ENCODE measurements at regions not wholly inside any gene's neighbourhood (a gene's known extent, or its start where the extent isn't known, plus 50 kb on each side); places are given as distances from the start of the nearest gene placed in this dataset.

DNA sequence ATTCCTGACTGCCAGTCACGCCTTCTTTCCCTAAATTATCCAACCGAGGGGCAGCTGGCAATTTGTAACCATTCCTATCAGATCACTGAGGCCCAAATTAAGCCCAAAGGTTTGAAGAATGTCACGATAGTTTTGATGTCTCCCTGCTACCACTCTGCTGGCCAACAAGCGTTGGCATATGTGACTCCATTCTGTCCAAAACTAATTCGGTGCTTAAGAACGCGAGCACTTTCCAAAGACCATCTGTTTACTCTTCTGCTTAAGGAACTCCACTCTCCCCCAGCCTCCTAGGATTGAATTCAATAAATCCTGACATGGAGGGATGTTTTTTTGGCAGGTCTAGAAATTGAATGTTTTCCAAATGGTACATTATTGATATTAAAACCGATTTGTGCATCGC is 131.5 kb upstream of the CTBP2 start:
- TF ChIP-seq, protein P1, sequence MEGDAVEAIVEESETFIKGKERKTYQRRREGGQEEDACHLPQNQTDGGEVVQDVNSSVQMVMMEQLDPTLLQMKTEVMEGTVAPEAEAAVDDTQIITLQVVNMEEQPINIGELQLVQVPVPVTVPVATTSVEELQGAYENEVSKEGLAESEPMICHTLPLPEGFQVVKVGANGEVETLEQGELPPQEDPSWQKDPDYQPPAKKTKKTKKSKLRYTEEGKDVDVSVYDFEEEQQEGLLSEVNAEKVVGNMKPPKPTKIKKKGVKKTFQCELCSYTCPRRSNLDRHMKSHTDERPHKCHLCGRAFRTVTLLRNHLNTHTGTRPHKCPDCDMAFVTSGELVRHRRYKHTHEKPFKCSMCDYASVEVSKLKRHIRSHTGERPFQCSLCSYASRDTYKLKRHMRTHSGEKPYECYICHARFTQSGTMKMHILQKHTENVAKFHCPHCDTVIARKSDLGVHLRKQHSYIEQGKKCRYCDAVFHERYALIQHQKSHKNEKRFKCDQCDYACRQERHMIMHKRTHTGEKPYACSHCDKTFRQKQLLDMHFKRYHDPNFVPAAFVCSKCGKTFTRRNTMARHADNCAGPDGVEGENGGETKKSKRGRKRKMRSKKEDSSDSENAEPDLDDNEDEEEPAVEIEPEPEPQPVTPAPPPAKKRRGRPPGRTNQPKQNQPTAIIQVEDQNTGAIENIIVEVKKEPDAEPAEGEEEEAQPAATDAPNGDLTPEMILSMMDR (IDR thresholded peaks at IDR 0.05; ENCODE audit: low read depth, low read length) = no peak
- H3K4me3 ChIP-seq (replicated peaks in 1 of 2; ENCODE audit: low read depth in 2 of 2, low read length in 2 of 2) = no peak overlapping the region
- DNase-seq (ENCODE audit: low read depth in 2 of 2) = no peak

DNA sequence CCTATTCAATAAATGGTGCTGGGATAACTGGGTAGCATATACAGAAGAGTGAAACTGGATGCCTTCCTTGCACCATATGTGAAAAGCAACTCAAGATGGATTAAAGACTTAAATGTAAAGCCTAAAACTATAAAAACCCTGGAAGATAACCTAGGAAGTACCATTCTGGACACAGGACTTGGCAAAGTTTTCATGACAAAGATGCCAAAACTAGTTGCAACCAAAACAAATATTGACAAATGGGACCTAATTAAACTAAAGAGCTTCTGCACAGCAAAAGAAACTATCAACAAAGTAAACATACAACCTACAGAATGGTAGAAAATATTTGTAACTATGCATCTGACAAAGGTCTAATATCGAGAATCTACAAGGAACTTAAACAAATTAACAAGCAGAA is 129.1 kb upstream of the CTBP2 start:
- H3K4me3 ChIP-seq (replicated peaks in 1 of 2; ENCODE audit: low read depth in 2 of 2, low read length in 2 of 2) = no peak overlapping the region
- TF ChIP-seq, protein P1 (IDR thresholded peaks at IDR 0.05; ENCODE audit: low read depth, low read length) = no peak
- DNase-seq (ENCODE audit: low read depth in 2 of 2) = no peak

DNA sequence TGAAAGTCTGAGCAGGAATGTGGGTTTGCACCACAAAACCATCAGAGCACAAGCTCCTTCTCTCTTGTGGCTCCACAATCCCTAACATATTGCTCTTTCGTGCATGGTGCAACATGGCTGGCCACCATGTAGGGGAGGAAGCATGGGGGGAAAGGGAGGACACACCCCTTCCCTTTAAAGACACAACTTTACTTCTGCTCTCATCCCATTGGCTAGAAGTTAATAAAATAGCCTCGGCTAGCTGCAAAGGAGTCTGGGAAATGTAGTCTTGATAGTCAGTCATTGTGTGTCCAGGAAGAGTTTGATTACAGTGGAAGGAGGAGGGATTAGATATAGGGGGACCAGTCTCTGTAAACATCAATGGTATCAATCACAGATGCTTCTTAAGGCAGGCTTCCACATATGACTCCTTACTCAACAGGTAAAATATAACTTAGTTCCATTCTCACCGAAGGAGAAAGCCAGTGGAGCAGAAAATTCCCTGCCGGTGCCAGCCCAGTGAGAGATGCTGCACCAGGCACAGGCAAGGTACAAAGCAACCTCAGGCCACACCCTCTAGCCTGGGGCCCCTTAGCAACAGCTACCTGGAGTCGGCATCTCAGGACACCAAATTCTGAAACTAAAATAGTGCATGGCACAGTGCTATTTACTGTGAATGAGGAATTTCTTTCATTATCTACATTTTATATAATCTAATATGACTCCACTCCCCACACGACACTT is 124.7 kb upstream of the CTBP2 start:
- TF ChIP-seq, protein P1 (IDR thresholded peaks at IDR 0.05; ENCODE audit: low read depth, low read length) = no peak
- no peak for DNase-seq (ENCODE audit: low read depth in 2 of 2)
- H3K4me3 ChIP-seq (replicated peaks in 1 of 2; ENCODE audit: low read depth in 2 of 2, low read length in 2 of 2) = no peak overlapping the region

DNA sequence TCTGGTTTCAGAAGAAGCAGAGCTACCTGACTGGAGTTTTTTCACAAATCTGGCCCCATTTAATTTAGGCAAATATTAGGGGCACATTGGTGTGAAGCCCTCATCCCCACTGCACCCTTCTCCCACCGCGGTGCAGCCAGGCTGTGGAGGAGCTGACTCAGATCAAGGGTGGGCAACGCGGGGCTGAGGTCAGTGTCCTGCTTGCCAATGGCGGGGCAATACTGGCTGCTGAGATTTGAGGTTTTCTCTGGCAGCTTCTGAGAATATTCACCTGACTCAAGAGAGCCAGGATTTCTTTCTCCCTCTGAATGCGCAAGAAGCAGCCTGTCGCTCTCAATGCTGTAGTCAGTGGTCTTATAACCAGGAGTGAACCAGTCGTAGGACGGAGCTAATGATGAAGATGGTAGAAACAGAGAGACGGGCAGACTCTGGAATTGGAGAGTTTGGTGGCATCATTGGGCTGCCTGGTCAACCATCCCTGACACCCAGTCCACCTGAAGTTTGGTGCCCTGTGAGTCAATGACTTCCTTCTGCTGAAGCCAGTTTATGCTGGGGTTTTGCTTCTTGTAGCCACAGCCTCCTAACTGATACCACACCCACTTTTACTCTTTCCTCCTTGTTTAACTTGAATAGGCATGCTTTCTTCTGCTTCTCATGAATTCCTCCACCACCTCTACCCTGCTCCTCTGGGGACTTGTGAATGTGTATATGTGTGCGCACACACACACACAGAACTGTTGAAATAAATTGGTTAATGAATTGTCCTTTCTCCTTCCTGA is 123.7 kb upstream of the CTBP2 start:
- no peak for DNase-seq (ENCODE audit: low read depth in 2 of 2)
- TF ChIP-seq, protein P1 (IDR thresholded peaks at IDR 0.05; ENCODE audit: low read depth, low read length) = no peak
- no peak overlapping the region for H3K4me3 ChIP-seq (replicated peaks in 1 of 2; ENCODE audit: low read depth in 2 of 2, low read length in 2 of 2)

DNA sequence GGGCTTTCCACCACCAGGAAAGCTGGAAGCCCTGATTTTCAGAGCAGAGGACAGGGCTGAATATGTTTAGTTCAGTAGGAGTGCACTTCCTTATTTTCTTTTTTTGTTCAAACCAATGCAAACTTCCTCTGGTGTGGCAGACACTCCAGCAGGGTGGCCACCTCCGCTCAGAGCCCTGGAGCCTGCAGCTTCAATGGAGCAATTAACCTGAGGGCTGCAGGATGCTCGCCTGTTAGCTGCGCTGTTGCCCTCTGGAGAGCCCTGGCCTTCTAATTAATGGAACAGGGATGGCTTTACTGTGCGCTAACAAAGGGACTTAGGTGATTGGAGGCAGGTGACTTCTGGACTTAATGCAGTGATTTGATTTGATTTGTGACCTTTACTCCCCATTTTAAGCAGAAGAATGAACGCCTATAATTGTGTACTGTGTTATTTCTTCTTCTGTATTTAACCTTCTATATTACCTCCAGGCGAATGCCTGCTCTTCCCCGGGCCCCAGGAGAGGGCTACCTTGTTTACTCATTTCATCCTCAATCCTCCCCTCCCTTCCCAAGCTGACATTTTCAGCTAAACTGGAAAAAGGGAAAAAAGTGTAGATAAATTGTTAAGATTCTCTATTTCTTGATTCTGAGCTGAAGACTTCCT is 123.0 kb upstream of the CTBP2 start:
- TF ChIP-seq, protein P1 (IDR thresholded peaks at IDR 0.05; ENCODE audit: low read depth, low read length) = no peak
- H3K4me3 ChIP-seq (replicated peaks in 1 of 2; ENCODE audit: low read depth in 2 of 2, low read length in 2 of 2) = no peak overlapping the region
- no peak for DNase-seq (ENCODE audit: low read depth in 2 of 2)

DNA sequence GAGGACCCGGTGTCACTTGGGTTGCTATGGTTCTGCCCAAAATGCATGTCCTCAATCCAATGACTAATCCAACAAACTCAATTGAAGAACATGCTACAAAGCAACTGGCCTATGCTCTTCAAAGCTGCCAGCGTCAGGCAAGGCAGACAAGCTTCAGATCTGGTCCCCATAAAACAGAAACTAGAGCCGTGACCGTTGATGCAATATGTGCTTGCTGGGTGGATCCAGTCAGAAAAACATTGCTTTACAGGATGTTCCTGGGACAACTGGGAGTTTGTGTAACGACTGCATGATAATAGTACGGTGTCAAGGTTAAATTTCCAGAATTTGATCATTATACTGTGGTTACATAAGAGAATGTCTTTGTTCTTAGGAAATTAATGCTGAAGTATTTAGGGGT is 120.7 kb upstream of the CTBP2 start:
- no peak for DNase-seq (ENCODE audit: low read depth in 2 of 2)
- no peak overlapping the region for H3K4me3 ChIP-seq (replicated peaks in 1 of 2; ENCODE audit: low read depth in 2 of 2, low read length in 2 of 2)
- TF ChIP-seq, protein P1 (IDR thresholded peaks at IDR 0.05; ENCODE audit: low read depth, low read length) = no peak

Data from cardiac fibroblast (primary cell).